ENCODE measurements at regions not wholly inside any gene's neighbourhood (a gene's known extent, or its start where the extent isn't known, plus 50 kb on each side); places are given as distances from the start of the nearest gene placed in this dataset.

DNA sequence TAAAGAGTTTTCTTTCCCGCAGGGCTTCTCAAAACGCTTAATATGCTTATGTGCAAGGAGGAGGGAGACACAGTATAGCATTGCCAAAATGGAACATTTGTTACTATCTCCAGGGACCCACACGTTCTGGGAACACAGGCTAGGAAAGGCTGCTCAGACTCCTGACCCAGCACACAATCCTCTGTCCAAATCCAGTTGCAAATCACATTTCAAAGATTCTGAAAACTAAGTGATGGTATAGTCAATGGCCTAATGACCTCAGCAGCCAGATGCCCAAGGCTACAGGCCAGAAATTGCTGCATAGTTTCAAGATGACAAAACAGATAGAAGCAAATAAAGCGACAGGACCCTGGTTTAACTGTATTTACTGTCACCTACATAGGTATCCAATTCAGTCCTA is 97.0 kb upstream of the GRIP1 start:
- no peak for TF ChIP-seq EP300 (IDR thresholded peaks at IDR 0.05)
- TF ChIP-seq, protein P1, sequence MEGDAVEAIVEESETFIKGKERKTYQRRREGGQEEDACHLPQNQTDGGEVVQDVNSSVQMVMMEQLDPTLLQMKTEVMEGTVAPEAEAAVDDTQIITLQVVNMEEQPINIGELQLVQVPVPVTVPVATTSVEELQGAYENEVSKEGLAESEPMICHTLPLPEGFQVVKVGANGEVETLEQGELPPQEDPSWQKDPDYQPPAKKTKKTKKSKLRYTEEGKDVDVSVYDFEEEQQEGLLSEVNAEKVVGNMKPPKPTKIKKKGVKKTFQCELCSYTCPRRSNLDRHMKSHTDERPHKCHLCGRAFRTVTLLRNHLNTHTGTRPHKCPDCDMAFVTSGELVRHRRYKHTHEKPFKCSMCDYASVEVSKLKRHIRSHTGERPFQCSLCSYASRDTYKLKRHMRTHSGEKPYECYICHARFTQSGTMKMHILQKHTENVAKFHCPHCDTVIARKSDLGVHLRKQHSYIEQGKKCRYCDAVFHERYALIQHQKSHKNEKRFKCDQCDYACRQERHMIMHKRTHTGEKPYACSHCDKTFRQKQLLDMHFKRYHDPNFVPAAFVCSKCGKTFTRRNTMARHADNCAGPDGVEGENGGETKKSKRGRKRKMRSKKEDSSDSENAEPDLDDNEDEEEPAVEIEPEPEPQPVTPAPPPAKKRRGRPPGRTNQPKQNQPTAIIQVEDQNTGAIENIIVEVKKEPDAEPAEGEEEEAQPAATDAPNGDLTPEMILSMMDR (IDR thresholded peaks at IDR 0.05) = no peak

Data from tibial nerve (tissue), 4 donors.